Fibroblast of skin of left quadriceps (primary cell): ENCODE measurements at regions not wholly inside any gene's neighbourhood (a gene's known extent, or its start where the extent isn't known, plus 50 kb on each side); places are given as distances from the start of the nearest gene placed in this dataset.

Source experiments
- DNase-seq, 2 experiments: peaks; one replicate each; pipeline ENCODE4 v3.0.0-alpha.2; 2013; ENCODE audit warnings: low read depth in 2 of 2

- DNase-seq, result no peak
These were observed 50.2 kb upstream of the LRP8 start for GRCh38 chr1:53378061-53378460.

DNA sequence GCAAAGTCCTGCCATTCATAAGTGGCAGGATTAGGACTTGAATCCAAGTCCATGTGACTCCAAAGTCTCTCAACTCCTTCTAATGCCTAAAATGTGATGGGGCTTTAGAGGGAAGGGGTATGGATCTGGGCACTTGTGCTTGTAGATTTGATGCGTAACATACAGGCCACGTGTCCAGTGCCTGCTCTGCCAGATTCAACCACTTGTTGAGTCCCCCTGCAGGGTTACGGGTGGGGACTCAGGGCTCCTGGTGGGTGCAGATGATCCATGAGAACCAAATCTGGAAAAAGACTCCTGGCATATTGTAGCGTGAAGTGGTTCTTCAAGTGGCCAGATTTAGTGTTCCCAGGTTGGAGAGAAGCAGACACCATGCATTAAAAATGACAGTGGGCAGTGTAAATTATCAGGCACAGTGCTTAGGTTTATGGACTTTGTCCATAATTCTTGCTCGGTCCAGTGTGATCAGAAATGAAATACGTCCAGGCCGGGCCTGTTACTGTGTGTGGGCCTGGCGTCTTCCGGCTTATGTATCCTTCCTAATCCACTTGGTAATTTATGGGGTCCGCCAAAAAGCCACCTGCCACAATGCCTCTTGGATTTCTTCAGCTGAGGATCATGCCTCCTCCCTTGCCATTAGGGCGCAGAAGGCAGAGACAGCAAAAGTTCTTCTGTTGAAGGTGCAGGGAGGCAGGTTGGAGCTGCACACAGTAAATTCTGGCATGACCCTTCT, 51.2 kb upstream of the LRP8 start:
- no peak for DNase-seq

- DNase-seq, result no peak
These were observed 51.8 kb upstream of the LRP8 start for GRCh38 chr1:53379662-53380002.

GRCh38 chr1:53380296-53380695, 52.4 kb upstream of the LRP8 start:
- DNase-seq, result no peak

DNA sequence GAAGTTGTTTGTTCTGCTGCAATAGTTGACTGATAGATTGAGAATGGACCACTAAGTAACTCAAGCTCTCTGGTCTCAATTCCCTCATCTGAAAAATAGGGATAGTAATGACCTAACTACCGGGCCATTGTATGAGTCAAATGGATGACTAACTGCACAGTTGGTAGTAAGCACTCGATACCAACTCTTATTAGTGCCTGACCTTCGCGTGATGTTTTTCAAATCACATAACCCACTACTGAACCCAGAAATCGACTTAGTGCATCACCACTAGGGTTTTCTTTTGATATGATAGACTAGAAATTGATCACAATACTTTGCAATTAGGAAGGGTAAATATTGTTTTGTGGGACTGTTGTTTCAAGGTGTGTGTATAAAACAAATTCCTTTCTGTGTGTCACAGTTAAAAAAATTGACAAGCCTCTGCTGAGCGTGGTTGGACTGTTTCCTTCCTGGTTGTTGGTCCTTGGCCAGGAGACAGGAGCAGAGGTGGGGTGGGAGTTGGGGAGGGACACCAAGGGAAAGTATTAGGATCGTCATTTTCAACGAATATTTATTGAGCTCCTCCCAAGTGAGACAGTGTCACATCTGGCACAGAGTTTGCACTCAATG, 54.0 kb upstream of the LRP8 start:
- DNase-seq, result no peak

DNA sequence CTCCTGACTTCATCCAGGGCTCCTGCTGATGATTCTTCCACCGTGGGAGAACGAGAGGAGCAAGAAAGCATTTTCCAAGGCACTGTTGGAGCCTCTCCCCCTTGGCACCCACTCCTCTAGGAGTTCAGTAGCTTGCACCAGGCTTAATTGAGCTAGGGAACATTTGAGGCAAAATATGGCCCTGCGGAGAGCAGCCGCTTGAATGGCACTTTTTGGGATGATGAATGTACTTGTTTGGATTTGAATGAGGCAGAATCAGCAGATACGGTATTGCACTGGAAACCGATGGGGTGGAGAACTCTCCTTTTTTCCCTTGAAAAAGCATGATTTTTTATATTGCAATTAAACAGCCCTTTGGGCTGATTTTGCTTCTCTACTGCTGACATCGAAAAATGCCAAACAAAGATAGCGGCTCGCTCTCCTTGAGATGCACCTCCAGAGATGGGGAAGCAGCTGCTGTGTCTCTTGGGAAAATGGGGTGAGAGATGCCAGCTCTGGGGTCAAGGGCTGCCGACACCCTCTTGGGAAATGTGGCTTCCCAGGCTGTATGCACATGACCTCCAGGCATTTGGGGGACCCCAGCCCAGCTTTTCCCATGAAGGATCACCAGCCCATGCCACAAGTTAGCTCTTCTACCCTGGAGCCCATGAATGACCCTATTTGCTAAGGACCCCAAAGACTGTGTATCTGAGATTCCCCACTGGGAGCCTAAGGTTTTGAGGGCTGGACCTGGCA, 55.4 kb upstream of the LRP8 start:
- no peak for DNase-seq

GRCh38 chr1:53384796-53385195, 56.9 kb upstream of the LRP8 start:
- DNase-seq, result no peak

DNA sequence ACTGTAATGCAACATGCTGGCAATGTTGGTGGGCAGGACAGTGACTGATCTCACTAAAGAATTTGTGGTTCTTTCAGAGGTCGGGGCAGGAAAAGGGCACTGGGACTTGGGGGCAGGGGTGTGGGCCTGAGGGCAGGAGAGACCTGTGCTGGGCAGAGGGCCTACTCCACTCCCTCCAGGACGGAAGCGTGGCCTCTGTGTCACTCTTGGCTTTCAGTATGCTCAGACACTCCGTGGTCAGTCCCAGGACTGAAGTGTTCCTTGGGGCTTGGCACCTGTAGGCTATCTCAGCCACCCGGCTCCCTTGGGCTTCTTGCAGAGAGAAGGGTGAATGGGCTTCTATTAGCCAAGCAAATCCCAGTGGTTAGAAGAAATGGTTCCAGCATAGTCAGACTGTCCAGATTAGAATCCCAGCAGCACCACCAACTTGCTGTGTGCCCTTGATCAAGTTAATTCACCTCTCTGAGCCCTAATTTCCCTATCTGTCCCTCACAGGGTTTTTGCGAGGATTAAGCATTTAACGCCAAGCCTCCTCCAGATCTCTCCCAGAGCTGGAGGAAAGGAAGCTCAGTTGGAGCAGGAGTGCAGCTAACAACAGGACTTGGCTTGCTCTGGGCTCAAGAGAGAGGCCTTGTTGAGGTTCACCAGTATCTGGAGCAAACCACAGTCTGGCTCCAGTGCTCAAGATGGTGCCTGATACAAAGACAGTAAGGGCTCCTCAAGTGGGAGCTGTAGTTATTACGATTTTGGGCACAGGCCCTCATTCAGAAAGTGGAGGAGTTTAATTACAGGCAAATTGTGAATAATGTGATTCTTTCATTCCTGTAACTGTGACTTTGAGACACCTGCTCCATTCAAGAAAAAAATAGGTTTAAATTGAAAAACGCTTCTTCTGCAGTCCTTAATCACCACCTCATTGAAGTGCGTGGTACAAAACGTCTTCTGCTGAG, 57.7 kb upstream of the LRP8 start:
- no peak for DNase-seq

GRCh38 chr1:53388963-53389362, 61.1 kb upstream of the LRP8 start:
- no peak for DNase-seq

- DNase-seq, result no peak
These were observed 62.4 kb upstream of the LRP8 start for GRCh38 chr1:53390261-53390660.

- no peak for DNase-seq
These were observed 62.9 kb upstream of the LRP8 start for GRCh38 chr1:53390736-53391135.

GRCh38 chr1:53391296-53391695, 63.4 kb upstream of the LRP8 start:
- DNase-seq, result no peak

- DNase-seq, result no peak
These were observed 64.1 kb upstream of the LRP8 start for GRCh38 chr1:53391982-53392381.

- DNase-seq, result no peak
These were observed 64.6 kb upstream of the LRP8 start for GRCh38 chr1:53392460-53392859.

DNA sequence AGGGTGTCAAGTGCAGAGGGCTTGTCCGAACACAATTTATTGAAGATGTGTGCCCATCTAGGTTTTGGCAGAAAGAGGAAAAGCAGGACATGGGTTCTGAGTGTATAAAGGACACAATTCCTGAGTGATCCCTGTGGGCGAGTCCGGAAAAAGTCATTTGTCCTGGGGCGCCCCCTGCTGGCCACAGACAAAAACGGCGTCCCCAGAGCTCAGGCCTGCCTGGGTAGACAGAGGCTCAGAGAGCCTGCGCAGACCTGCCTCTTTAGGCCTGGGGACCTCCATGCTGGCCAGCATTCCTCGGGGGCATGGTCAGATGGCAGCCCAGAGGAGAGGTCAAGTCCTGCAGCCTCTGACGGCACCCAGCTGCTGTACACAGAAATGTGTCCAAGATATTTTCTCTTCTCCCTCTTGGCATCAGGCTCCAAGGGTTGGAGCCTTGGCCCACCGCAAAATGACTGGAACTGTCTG, 65.5 kb upstream of the LRP8 start:
- DNase-seq, result peak; percentile 33

GRCh38 chr1:53394306-53394705, 64.9 kb upstream of the DMRTB1 start:
- no peak for DNase-seq

- no peak for DNase-seq
These were observed 63.5 kb upstream of the DMRTB1 start for GRCh38 chr1:53395671-53396215.

DNA sequence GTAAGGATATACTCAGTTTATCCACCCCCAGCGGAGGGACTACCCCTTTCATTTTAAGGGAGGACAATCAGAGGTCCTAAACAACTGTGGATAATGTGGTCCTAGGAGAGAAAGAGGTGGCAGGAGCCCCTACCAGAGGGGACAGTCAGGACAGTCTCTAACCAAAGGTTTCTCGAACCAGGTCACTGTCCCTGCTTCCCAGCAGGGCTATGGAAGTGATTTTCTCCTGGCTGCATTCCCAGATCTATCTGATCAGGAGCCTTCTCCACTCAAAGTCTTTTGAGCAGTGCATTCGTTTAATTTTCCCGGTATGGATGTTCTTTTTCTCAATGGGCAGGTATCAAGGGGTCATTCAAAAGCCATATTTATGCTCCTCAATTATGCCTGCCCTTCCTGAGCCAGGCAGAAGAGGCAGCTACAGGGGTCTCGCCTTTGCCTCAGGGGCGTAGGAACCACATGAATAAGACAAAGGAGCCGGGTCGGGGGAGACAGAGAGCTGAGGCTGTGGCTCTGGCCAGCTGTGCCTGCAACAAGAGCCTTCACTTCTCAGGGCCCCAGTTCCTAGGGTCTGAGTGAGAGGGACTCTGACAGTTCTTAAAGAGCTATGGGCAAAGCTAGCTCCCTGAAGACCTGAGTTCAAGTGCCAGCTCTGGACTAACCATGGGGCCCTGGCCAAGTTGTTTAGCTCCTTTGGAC, 62.5 kb upstream of the DMRTB1 start:
- no peak for DNase-seq

GRCh38 chr1:53398091-53398490, 61.1 kb upstream of the DMRTB1 start:
- no peak for DNase-seq

- no peak for DNase-seq
These were observed 60.4 kb upstream of the DMRTB1 start for GRCh38 chr1:53398576-53399365.
